Endothelial cell of hepatic sinusoid (primary cell): ENCODE measurements at regions not wholly inside any gene's neighbourhood (a gene's known extent, or its start where the extent isn't known, plus 50 kb on each side); places are given as distances from the start of the nearest gene placed in this dataset.

Experiments
- in situ Hi-C: cut with HindIII; loops from 2 replicates; pipeline ENCODE4 v1.10.0; 2017; ENCODE audit warnings: low sequenced_read_pairs

DNA sequence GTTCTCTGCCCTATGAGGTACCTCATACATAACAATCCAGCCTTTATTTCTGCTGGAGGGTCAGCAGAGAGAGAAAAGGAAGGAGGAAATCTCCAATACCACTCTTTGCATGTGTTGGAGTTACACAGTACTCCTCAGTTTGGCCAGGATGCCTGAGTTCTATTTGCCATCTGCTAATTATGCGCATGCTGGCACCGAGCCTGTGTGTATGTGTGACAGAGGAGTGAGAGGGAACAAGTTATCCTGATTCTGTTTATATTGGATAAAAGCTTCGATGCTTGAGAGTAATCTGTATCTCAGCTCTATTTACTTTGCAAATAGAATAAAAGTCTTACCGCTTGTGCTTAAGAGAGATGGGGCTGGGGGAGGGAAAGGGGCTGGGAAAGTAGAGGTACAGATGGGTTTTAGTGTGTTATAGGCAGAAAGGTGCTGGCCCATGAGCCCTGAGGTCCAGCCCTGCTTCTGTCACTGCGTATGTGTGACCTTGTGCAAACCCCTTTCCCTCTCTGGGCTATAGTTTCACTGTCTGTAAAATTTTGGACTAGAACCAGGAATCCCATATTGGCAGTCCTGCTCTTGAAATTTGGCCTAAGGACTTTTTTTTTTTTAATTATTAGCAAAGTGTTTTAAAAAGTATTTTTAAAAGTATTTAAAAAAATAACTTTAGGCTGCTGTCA lies 54.5 kb upstream of the PLXNA2 start:
- in situ Hi-C loops = loop anchor here (5.0 kb wide), 1 partner anchor 36 kb away; no protein-coding TSS in a partner anchor

DNA sequence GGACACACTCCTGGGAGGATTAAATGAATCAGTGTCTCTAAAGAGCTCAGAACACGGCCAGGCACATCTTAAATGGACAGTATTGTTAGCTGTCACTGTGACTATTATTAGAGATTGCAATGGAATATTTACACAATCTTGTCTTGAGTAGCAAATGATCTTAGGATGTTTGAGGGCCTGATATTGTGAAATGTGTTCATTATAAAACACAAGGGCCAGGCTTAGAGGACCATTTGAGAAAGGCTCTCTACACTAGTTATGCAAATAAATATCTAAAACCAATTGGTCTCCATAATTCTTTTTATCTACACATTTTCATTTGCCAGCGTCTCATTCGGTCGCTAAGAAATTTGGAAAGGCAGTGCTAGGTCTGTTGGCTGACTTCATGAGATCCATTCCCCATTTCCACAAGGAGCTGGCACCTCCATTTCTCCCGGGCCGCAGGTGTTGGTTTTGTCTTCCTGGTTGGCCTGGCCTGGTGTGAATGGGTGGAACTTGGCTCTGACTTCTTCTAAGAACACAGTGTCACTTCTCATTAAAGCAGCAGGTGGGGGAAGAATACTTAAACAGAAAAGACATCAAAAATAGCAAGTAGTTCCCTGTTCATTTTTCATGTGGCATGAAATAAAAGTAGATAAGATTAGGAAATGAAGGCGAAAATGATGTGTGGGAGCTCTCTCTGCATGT lies 56.0 kb upstream of the PLXNA2 start:
- in situ Hi-C loops = loop anchor here (10.0 kb wide), 1 partner anchor 165 kb away; no protein-coding TSS in a partner anchor

DNA sequence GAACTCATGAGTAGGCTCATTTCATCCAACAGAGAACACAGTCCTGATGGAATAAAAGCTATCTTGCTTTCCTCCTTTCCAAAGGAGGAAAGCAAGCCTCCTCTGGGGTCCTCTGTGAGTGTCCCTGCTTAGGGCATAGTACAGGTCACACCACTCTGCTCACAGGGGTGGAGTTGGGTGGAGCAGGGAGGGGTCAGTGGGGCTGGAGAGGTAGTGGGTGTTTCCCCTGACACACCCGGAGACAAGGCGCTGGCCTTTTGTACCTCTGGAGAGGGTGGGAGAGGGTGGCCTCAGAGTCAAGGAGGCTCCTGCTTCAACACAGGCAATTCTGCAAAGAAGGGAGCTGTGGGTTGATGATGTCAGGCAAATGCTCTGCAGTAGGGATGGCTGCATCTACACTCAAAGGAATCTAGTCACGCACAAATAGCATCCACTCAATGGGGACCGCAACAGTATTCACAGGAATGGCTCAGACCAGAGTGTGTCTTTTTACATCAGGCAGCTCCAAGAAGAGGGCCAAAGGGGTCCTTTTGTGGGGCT lies 58.6 kb upstream of the PLXNA2 start:
- in situ Hi-C loops = loop anchor here (10.0 kb wide), 1 partner anchor 162 kb away; no protein-coding TSS in a partner anchor

DNA sequence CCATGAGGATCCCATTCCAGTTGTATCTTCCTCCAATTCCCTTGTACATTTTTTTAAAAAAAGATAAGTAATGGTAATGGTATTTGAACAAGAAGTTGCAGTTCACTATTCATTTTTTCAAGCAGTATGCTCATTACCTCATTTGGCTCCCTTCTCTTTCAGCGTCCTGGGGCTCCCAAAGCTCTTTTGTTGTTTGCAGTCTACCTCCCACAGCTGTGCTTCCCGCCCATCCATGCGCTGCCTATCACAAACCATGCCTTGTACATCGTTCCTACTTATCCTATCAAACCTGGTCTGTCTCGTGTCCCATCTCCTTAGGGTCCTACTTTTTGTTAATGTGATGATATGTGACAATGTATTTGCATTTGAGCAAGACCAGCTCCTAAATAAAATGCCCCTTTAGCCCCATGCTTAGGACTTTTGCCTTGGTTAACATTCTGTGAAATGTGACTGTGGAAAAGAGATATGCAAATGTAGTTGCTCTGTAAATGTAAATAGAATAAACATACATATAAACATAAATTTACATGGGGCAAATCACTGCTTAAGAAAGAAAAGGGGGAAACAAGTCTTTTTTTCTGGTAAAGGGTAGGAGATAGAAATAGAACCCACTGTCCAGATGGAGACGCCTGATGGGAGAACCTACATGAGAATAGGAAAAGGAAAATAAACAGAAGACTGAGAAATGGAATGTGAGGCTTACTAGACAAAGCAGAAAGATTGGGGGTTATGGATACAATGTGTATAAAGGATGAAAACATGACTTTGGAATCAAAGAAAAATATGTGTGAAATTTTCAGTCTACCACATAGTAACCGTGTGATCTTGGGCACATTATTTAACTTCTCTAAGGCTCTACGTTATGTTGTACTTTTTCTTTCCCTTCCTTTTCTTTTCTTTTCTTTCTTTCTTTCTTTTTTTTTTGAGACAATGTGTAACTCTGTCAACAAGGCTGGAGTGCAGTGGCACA lies 59.8 kb upstream of the PLXNA2 start:
- in situ Hi-C loops = loop anchor here (10.0 kb wide), 1 partner anchor 161 kb away; no protein-coding TSS in a partner anchor

DNA sequence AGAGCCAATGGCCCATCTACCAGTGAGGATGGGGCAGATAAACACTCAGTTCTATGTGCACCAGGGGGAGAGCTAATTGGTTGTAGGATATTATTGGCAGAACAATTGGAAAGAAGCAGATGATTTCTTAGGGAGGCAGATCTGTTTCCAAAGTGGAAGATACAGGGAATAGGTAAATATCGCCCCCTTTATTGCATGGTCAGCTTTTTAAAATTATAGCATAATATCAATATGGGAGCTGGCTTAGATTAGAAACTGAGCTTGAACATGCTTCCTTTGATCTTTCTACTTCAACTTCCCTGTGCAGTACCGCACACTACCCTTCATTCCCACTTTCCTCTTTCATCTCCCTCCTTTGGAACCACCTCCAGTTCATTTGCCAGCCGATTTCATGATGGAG lies 64.0 kb upstream of the PLXNA2 start:
- in situ Hi-C loops = loop anchor here (10.0 kb wide), 1 partner anchor 157 kb away; no protein-coding TSS in a partner anchor

DNA sequence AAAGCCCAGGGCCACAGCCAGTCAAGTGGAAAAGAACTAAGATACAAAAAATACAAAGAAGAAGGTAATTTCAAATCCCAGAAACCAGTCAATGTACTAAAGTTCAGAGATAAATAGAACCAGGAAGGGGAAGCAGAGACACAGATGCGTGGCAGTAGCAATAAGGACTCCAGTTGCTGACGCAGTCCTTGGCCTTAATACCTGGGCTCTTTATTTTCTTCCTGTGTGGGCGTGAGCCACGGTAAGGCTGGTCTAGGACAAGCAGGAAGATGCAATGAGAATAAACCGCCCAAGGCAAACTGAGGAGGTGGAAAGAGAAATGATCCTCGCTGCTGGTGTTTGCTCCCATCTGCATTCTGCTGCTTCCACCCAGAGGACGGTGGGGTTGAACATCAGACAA lies 65.6 kb upstream of the PLXNA2 start:
- in situ Hi-C loops = loop anchor here (10.0 kb wide), 1 partner anchor 155 kb away; no protein-coding TSS in a partner anchor

DNA sequence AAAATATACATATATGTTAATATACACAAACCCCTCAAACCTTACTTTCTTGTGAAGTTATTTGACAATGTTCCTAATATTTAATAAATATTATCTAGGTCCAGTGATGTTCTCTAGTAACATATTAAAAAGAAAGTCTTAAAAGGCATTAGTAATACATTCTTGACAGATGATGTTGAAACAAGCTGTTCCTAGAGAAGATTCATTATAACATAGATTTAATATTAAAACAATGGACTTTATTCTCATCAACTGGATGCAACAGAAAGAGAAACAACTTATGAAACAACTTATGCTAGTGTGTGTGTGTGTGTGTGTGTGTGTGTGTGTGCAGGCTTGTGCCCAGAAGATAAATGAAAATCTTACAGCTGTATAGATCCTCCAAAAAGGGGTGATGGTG lies 68.5 kb upstream of the PLXNA2 start:
- in situ Hi-C loops = no loop called here

DNA sequence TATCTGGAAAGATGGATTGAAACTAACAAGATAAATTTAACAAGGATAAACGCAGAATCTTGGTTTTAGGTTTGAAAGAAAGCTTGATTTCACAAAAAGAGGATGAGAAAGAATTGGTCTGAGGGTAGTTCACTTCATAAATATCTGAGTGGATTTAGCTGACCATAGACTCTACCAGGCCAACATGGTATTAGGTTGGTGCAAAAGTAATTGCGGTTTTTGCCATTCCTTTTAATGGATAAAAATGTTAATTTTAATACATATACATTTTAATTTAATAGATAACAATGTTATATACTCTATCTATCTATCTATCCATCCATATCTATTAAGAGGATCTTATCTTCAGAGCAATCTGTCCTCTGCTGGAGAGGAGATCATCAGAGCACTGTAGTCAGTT lies 70.2 kb upstream of the PLXNA2 start:
- in situ Hi-C loops = no loop called here

DNA sequence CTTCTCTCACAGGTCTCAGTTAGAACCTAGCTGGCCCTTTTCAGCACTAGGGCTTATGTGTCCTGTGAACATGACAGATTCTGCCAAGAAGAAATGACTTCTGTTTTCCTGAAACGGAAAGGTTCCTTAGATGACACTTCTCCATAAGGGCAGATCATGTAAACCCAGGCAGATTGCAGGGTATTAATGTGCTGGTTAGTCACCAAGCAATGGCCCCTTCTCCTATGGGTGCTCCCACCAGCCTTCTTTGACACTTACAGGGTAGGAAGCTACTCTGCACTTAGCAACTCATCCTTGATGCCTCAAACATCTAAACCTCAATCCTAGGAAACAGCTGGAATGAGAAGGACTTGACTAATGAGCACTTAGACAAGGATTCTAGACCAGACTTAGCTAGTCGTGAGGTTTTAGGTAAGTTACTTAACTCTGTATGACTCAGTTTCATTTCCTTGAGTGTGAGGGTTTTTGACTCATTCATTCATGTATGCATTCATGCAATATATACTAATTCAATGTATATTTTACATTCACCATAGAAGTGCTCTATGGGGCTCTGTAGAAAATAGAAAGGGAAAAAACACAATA lies 74.1 kb upstream of the PLXNA2 start:
- in situ Hi-C loops = no loop called here

DNA sequence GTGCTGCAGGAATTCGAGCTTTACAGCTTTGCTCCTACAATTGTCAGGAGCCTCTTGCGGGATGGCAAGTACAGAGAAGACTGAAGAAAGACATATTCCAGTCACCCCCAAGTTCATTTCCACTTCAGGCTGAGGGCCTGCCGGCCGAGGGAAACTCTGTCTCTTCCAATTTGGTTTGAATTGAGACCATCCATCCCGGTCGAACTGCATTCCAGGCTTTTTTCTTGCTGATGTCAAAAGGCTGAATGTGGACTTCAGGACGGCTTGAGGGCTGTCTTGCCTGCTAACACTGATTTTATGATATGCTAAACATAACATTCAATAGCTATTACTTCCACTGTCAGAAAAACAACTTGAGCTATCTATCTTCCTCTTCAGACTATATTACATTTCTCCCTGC lies 79.8 kb upstream of the PLXNA2 start:
- in situ Hi-C loops = no loop called here

GRCh38 chr1:208326033-208326432 lies 81.8 kb upstream of the PLXNA2 start:
- in situ Hi-C loops = no loop called here

GRCh38 chr1:208329300-208329699 lies 85.1 kb upstream of the PLXNA2 start:
- in situ Hi-C loops = no loop called here

GRCh38 chr1:208332036-208332773 lies 88.0 kb upstream of the PLXNA2 start:
- in situ Hi-C loops = no loop called here

DNA sequence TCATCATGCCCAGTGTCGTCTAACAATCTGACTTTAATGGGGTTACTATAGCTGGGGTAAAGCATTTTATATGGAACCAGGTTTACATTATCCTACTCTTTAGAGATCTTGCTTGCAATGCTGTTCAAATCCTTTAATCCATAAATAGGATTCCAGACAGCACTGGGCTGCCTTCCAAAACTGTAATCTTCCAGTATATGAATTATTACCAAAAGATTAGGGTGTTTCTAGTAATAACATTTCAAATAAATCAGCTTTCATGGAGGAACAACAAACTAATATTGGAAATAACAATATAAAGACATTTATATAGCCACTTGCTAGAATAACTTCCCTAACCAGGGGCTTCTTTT lies 88.6 kb upstream of the PLXNA2 start:
- in situ Hi-C loops = no loop called here

DNA sequence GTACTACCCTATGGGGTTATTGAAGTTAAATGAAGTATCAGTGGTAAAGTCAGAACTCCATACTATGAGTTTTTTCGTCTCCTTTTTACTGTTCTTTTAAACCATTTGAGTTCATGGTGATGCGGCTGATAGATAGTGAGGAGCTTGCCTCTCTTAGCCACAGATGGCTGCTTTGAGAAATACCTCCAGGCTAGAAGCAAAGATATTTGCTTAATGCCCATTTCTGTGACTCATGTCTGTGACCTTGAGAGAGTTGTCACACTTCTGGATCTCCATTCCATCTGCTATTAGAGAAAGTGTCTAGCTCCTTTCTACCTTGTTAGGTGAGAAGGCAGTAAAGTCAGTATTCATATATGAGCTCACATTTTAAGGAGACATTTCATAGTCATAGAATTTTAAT lies 89.5 kb upstream of the PLXNA2 start:
- in situ Hi-C loops = no loop called here

DNA sequence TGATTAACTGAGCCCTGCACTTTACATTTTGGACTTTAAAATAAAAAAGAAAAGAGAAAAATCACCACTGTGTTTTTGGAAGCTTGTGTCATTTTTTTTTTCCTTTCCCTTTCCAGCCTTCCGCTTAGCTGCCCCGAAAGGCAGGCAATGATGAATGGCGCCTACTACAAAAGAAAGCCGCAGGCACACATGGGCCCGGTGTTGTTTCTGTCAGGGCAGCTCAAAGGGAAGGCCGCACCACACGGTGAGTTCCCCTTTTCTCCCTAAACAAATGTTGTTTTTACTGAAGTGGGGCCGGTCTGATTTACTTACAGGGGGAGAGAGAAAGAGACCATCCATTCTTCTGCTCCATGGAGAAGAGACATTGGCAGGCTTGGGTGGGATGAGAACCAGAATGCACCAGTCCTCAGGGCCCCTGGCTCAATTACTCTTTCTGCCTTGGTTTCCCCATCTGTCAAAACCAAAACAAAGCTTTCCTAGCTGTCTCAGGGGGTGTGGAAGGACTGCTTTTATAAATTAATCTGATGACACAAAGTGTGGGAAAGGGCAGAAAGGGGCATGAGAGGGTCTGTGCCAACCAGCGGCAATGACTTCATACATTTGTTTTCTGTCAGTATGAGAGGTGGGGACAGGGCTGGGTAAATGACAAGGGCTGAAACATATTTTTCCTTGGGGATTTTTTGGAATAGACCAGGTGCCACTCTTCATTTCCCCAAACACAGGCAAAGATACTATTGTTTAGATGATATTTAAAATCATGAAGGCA lies 91.4 kb upstream of the PLXNA2 start:
- in situ Hi-C loops = no loop called here

DNA sequence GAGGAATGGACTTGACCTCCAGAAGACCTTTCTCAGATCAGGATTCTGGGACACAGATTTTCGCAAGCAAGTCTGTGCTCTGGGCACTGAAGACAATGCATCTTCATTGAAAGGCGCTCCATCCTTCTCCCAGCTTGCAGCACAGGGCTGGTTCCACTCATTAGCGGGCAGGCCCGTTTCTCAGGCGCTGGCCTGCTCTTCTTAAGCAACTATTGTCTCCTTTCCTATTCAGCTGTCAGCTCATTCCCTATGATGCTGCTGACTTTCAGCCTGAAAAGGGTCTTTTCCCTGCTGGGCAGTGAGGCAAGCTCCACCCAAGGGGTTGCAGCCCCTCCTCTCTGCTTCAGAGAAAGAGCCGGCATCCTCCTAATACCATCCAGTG lies 91.9 kb upstream of the PLXNA2 start:
- in situ Hi-C loops = no loop called here

- in situ Hi-C loops = loop anchor here (5.0 kb wide), 1 partner anchor 82 kb away; no protein-coding TSS in a partner anchor
Observed at GRCh38 chr1:208339911-208340310, 95.7 kb upstream of the PLXNA2 start.

DNA sequence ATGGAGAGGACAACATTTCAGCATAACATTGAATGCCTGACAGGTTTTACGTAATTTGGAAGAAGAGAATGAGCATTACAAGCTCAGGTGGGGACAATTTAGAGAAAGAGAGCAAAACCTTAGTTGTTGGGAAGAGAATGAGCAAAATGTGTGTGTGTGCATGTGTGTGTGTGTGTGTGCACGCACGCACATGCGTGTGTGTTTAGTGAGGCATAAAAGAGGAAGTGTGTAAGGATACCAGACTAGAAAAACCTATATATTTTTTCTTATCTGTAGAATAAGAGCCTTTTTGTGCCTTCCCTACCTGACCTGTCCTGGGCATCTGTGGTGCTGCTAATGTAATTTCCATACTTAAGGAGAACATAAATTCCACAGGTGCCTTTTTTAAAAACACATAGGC lies 99.0 kb upstream of the PLXNA2 start:
- in situ Hi-C loops = loop anchor here (5.0 kb wide), 1 partner anchor 79 kb away; no protein-coding TSS in a partner anchor
